ENCODE measurements at regions not wholly inside any gene's neighbourhood (a gene's known extent, or its start where the extent isn't known, plus 50 kb on each side); places are given as distances from the start of the nearest gene placed in this dataset.

- Histone ChIP-seq H3K79me2 (ENCODE audit: control insufficient read depth, insufficient read depth, low read length, poor library complexity) (no peaks in the 10 kb centered on the region), H4K8ac (ENCODE audit: low read depth, low read length) (no peak overlapping the region)
- no CpG with 5 or more reads among the region's 2 CpGs for WGBS (ENCODE audit: extremely low coverage, insufficient coverage, insufficient read length)
Measured at GRCh38 chr11:122468965-122469364, 186.6 kb upstream of the UBASH3B start.

GRCh38 chr11:122463530-122463929, 192.0 kb upstream of the UBASH3B start:
- H2BK12ac ChIP-seq (ENCODE audit: low read length) = no peak overlapping the region
- H3K36me3 ChIP-seq (ENCODE audit: control insufficient read depth in 1 of 2, insufficient read depth in 2 of 2, low read length in 2 of 2) = no peaks in the 10 kb centered on the region
- no peaks in the 10 kb centered on the region for H3K9me3 ChIP-seq (ENCODE audit: insufficient read depth, low read depth, low read length)
- no peak overlapping the region for H3K14ac ChIP-seq (ENCODE audit: low read length)
- no peak overlapping the region for H2AFZ ChIP-seq (ENCODE audit: insufficient read depth, low read length, poor library complexity)
- H3K23ac ChIP-seq (ENCODE audit: low read length) = no peak overlapping the region
- H3K4me2 ChIP-seq (ENCODE audit: low read length) = no peak overlapping the region
- no peak overlapping the region for H2BK120ac ChIP-seq (ENCODE audit: insufficient read depth, low read length, poor library complexity)
- H3K4me1 ChIP-seq (ENCODE audit: control insufficient read depth in 1 of 2, insufficient read depth in 2 of 2, low read length in 2 of 2) = no peaks in the 10 kb centered on the region
- no peaks in the 10 kb centered on the region for H3K27me3 ChIP-seq (ENCODE audit: insufficient read depth, low read length)
- no peak overlapping the region for H3K9ac ChIP-seq (ENCODE audit: low read length)
- H3K79me1 ChIP-seq (ENCODE audit: low read length) = no peaks in the 10 kb centered on the region
- H3K4ac ChIP-seq (ENCODE audit: low read depth, low read length) = no peak overlapping the region
- H4K91ac ChIP-seq (ENCODE audit: low read depth, low read length) = no peak overlapping the region
- H3K27ac ChIP-seq (ENCODE audit: low read depth, low read length) = no peak overlapping the region
- no peaks in the 10 kb centered on the region for H3K79me2 ChIP-seq (ENCODE audit: control insufficient read depth, insufficient read depth, low read length, poor library complexity)
- no peak for DNase-seq
- H3K4me3 ChIP-seq (ENCODE audit: low read depth, low read length) = no peak overlapping the region
- H4K8ac ChIP-seq (ENCODE audit: low read depth, low read length) = no peak overlapping the region
- H3K18ac ChIP-seq (ENCODE audit: low read length) = no peak overlapping the region
- H2AK5ac ChIP-seq (ENCODE audit: low read length) = no peak overlapping the region
- H4K12ac ChIP-seq (ENCODE audit: low read depth, low read length) = no peak overlapping the region
- no peak overlapping the region for H2BK5ac ChIP-seq (ENCODE audit: low read depth, low read length, poor library complexity)

More at GRCh38 chr11:122468965-122469364, 186.6 kb upstream of the UBASH3B start:
- H2BK12ac ChIP-seq (ENCODE audit: low read length) = no peak overlapping the region
- H3K9me3 ChIP-seq (ENCODE audit: insufficient read depth, low read depth, low read length) = no peaks in the 10 kb centered on the region
- H3K18ac ChIP-seq (ENCODE audit: low read length) = no peak overlapping the region
- no peaks in the 10 kb centered on the region for H3K36me3 ChIP-seq (ENCODE audit: control insufficient read depth in 1 of 2, insufficient read depth in 2 of 2, low read length in 2 of 2)
- no peak overlapping the region for H3K27ac ChIP-seq (ENCODE audit: low read depth, low read length)
- H3K9ac ChIP-seq (ENCODE audit: low read length) = no peak overlapping the region
- H2AK5ac ChIP-seq (ENCODE audit: low read length) = no peak overlapping the region
- H4K91ac ChIP-seq (ENCODE audit: low read depth, low read length) = no peak overlapping the region
- no peak overlapping the region for H3K4me2 ChIP-seq (ENCODE audit: low read length)
- no peak overlapping the region for H2BK5ac ChIP-seq (ENCODE audit: low read depth, low read length, poor library complexity)
- H3K4me3 ChIP-seq (ENCODE audit: low read depth, low read length) = no peak overlapping the region
- H3K4me1 ChIP-seq (ENCODE audit: control insufficient read depth in 1 of 2, insufficient read depth in 2 of 2, low read length in 2 of 2) = no peaks in the 10 kb centered on the region
- no peak overlapping the region for H3K23ac ChIP-seq (ENCODE audit: low read length)
- no peaks in the 10 kb centered on the region for H3K27me3 ChIP-seq (ENCODE audit: insufficient read depth, low read length)
- H2BK120ac ChIP-seq (ENCODE audit: insufficient read depth, low read length, poor library complexity) = no peak overlapping the region
- no peak overlapping the region for H3K4ac ChIP-seq (ENCODE audit: low read depth, low read length)
- DNase-seq = no peak
- H2AFZ ChIP-seq (ENCODE audit: insufficient read depth, low read length, poor library complexity) = no peak overlapping the region
- H4K12ac ChIP-seq (ENCODE audit: low read depth, low read length) = no peak overlapping the region
- H3K79me1 ChIP-seq (ENCODE audit: low read length) = no peaks in the 10 kb centered on the region
- no peak overlapping the region for H3K14ac ChIP-seq (ENCODE audit: low read length)

- no peak overlapping the region for H2AK5ac ChIP-seq (ENCODE audit: low read length)
- H3K4me3 ChIP-seq (ENCODE audit: low read depth, low read length) = no peak overlapping the region
- no peaks in the 10 kb centered on the region for H3K4me1 ChIP-seq (ENCODE audit: control insufficient read depth in 1 of 2, insufficient read depth in 2 of 2, low read length in 2 of 2)
- H3K9me3 ChIP-seq (ENCODE audit: insufficient read depth, low read depth, low read length) = no peaks in the 10 kb centered on the region
- DNase-seq = no peak
- no peak overlapping the region for H3K14ac ChIP-seq (ENCODE audit: low read length)
- H4K8ac ChIP-seq (ENCODE audit: low read depth, low read length) = no peak overlapping the region
- H2BK5ac ChIP-seq (ENCODE audit: low read depth, low read length, poor library complexity) = no peak overlapping the region
- H3K36me3 ChIP-seq (ENCODE audit: control insufficient read depth in 1 of 2, insufficient read depth in 2 of 2, low read length in 2 of 2) = no peaks in the 10 kb centered on the region
- no peak overlapping the region for H2AFZ ChIP-seq (ENCODE audit: insufficient read depth, low read length, poor library complexity)
- no peak overlapping the region for H2BK12ac ChIP-seq (ENCODE audit: low read length)
- H4K12ac ChIP-seq (ENCODE audit: low read depth, low read length) = no peak overlapping the region
- no peak overlapping the region for H3K4ac ChIP-seq (ENCODE audit: low read depth, low read length)
- no peaks in the 10 kb centered on the region for H3K79me2 ChIP-seq (ENCODE audit: control insufficient read depth, insufficient read depth, low read length, poor library complexity)
- H3K18ac ChIP-seq (ENCODE audit: low read length) = no peak overlapping the region
- H3K27ac ChIP-seq (ENCODE audit: low read depth, low read length) = no peak overlapping the region
- H3K4me2 ChIP-seq (ENCODE audit: low read length) = no peak overlapping the region
- H3K9ac ChIP-seq (ENCODE audit: low read length) = no peak overlapping the region
- H2BK120ac ChIP-seq (ENCODE audit: insufficient read depth, low read length, poor library complexity) = no peak overlapping the region
- no peaks in the 10 kb centered on the region for H3K79me1 ChIP-seq (ENCODE audit: low read length)
- no CpG with 5 or more reads among the region's 3 CpGs for WGBS (ENCODE audit: extremely low coverage, insufficient coverage, insufficient read length)
- H3K27me3 ChIP-seq (ENCODE audit: insufficient read depth, low read length) = no peaks in the 10 kb centered on the region
- no peak overlapping the region for H3K23ac ChIP-seq (ENCODE audit: low read length)
- no peak overlapping the region for H4K91ac ChIP-seq (ENCODE audit: low read depth, low read length)
Measured at GRCh38 chr11:122459064-122459463, 196.5 kb upstream of the UBASH3B start.

- H3K27ac ChIP-seq (ENCODE audit: low read depth, low read length) = no peak overlapping the region
- H3K79me1 ChIP-seq (ENCODE audit: low read length) = no peaks in the 10 kb centered on the region
- H4K91ac ChIP-seq (ENCODE audit: low read depth, low read length) = no peak overlapping the region
- H3K79me2 ChIP-seq (ENCODE audit: control insufficient read depth, insufficient read depth, low read length, poor library complexity) = no peaks in the 10 kb centered on the region
- H3K36me3 ChIP-seq (ENCODE audit: control insufficient read depth in 1 of 2, insufficient read depth in 2 of 2, low read length in 2 of 2) = no peaks in the 10 kb centered on the region
- H3K9ac ChIP-seq (ENCODE audit: low read length) = no peak overlapping the region
- no peak overlapping the region for H3K23ac ChIP-seq (ENCODE audit: low read length)
- H3K4me3 ChIP-seq (ENCODE audit: low read depth, low read length) = no peak overlapping the region
- DNase-seq = no peak
- H3K18ac ChIP-seq (ENCODE audit: low read length) = no peak overlapping the region
- H3K27me3 ChIP-seq (ENCODE audit: insufficient read depth, low read length) = no peaks in the 10 kb centered on the region
- H3K14ac ChIP-seq (ENCODE audit: low read length) = no peak overlapping the region
- no peak overlapping the region for H2BK12ac ChIP-seq (ENCODE audit: low read length)
- H2AFZ ChIP-seq (ENCODE audit: insufficient read depth, low read length, poor library complexity) = no peak overlapping the region
- H3K4me2 ChIP-seq (ENCODE audit: low read length) = no peak overlapping the region
- H2BK5ac ChIP-seq (ENCODE audit: low read depth, low read length, poor library complexity) = no peak overlapping the region
- H2BK120ac ChIP-seq (ENCODE audit: insufficient read depth, low read length, poor library complexity) = no peak overlapping the region
- no peak overlapping the region for H2AK5ac ChIP-seq (ENCODE audit: low read length)
- no peak overlapping the region for H3K4ac ChIP-seq (ENCODE audit: low read depth, low read length)
- no peaks in the 10 kb centered on the region for H3K9me3 ChIP-seq (ENCODE audit: insufficient read depth, low read depth, low read length)
- no peak overlapping the region for H4K8ac ChIP-seq (ENCODE audit: low read depth, low read length)
- H4K12ac ChIP-seq (ENCODE audit: low read depth, low read length) = no peak overlapping the region
- WGBS (ENCODE audit: extremely low coverage, insufficient coverage, insufficient read length) = no CpG with 5 or more reads among the region's 2 CpGs
- H3K4me1 ChIP-seq (ENCODE audit: control insufficient read depth in 1 of 2, insufficient read depth in 2 of 2, low read length in 2 of 2) = no peaks in the 10 kb centered on the region
Measured at GRCh38 chr11:122453586-122453985, 201.9 kb upstream of the UBASH3B start.
